H1 (cell line): ENCODE measurements at regions not wholly inside any gene's neighbourhood (a gene's known extent, or its start where the extent isn't known, plus 50 kb on each side); places are given as distances from the start of the nearest gene placed in this dataset.

Source experiments
- CHD2 ChIP-seq: IDR thresholded peaks from 2 replicates; pipeline ENCODE4 v1.6.1; 2012; ENCODE audit warnings: low read length, improper control_type of control experiment
- GABPA ChIP-seq: IDR thresholded peaks from 2 replicates; pipeline ENCODE4 v1.6.1; 2011; ENCODE audit warnings: mild to moderate bottlenecking, low read length, moderate library complexity, borderline replicate concordance; ENCODE audit not compliant: insufficient read depth
- JUND ChIP-seq: IDR thresholded peaks from 2 replicates; pipeline ENCODE4 v1.6.1; 2011; ENCODE audit warnings: mild to moderate bottlenecking, improper control_type of control experiment, low read length

DNA sequence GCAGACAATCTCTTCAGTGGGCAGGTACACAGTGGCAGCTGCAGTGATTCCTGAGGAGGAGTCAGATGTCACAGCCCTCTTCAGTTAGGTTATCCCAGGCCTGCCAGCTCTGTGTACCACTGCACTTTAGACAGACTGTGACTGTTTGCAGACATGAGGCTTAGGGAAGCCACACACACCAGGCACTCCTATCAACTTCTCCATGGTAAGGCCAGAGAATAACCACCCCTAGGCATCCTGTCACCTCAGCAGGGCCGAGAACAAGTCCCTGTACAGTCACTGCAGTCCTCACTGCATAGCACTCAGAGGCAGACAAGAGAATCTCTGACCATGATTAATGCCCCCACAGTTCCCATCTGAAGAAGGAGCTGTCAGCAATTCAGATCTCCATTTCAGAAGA, 296.5 kb downstream of the GALC start (continued):
- TF ChIP-seq CHD2, result no peak
- no peak for TF ChIP-seq JUND
- no peak for TF ChIP-seq GABPA
